ENCODE measurements at regions not wholly inside any gene's neighbourhood (a gene's known extent, or its start where the extent isn't known, plus 50 kb on each side); places are given as distances from the start of the nearest gene placed in this dataset.
"Not testable (repeated sequence)": the region's sequence is repeated elsewhere in the genome, so short reads cannot be mapped to it uniquely, and the experiment has no call there.

DNA sequence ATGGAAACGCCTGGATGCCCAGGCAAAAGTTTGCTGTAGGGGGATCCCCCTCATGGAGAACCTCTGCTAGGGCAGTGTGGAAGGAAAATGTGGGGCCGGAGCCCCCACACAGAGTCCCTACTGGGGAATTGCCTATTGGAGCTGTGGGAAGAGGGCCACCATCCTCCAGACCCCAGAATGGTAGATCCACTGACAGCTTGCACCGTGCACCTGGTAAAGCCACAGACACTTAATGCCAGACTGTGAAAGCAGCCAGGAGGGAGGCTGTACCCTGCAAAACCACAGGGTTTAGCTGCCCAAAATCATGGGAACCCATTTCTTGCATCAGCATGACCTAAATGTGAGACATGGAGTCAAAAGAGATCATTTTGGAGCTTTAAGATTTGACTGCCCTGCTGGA is 302.0 kb upstream of the ST8SIA4 start:
- H3K27me3 ChIP-seq (ENCODE audit: insufficient read depth, poor library complexity, severe bottlenecking); DNase-seq (ENCODE audit: low read depth in 1 of 2, low spot score in 1 of 2); H3K4me3 ChIP-seq (replicated peaks; ENCODE audit: insufficient read depth, low read length); H3K27ac ChIP-seq (replicated peaks): not testable (repeated sequence)

GRCh38 chr5:101180365-101180764 is 277.3 kb upstream of the ST8SIA4 start:
- not testable (repeated sequence) for DNase-seq (ENCODE audit: low read depth in 1 of 2, low spot score in 1 of 2); H3K4me3 ChIP-seq (replicated peaks; ENCODE audit: insufficient read depth, low read length); H3K27ac ChIP-seq (replicated peaks); H3K27me3 ChIP-seq (ENCODE audit: insufficient read depth, poor library complexity, severe bottlenecking)

- Histone ChIP-seq H3K27me3 (ENCODE audit: insufficient read depth, poor library complexity, severe bottlenecking) (no peaks in the 10 kb centered on the region), H3K27ac (replicated peaks) (no peak overlapping the region), H3K4me3 (replicated peaks; ENCODE audit: insufficient read depth, low read length) (no peak overlapping the region)
- TF ChIP-seq, protein P1, sequence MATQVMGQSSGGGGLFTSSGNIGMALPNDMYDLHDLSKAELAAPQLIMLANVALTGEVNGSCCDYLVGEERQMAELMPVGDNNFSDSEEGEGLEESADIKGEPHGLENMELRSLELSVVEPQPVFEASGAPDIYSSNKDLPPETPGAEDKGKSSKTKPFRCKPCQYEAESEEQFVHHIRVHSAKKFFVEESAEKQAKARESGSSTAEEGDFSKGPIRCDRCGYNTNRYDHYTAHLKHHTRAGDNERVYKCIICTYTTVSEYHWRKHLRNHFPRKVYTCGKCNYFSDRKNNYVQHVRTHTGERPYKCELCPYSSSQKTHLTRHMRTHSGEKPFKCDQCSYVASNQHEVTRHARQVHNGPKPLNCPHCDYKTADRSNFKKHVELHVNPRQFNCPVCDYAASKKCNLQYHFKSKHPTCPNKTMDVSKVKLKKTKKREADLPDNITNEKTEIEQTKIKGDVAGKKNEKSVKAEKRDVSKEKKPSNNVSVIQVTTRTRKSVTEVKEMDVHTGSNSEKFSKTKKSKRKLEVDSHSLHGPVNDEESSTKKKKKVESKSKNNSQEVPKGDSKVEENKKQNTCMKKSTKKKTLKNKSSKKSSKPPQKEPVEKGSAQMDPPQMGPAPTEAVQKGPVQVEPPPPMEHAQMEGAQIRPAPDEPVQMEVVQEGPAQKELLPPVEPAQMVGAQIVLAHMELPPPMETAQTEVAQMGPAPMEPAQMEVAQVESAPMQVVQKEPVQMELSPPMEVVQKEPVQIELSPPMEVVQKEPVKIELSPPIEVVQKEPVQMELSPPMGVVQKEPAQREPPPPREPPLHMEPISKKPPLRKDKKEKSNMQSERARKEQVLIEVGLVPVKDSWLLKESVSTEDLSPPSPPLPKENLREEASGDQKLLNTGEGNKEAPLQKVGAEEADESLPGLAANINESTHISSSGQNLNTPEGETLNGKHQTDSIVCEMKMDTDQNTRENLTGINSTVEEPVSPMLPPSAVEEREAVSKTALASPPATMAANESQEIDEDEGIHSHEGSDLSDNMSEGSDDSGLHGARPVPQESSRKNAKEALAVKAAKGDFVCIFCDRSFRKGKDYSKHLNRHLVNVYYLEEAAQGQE (IDR thresholded peaks at IDR 0.05; ENCODE audit: insufficient replicate concordance, low read depth), result no peak
- TF ChIP-seq POLR2AphosphoS5 (IDR thresholded peaks at IDR 0.05; ENCODE audit: low read depth), result no peak
- no peak for TF ChIP-seq GABPA (IDR thresholded peaks at IDR 0.05; ENCODE audit: low read depth)
- DNase-seq (ENCODE audit: low read depth in 1 of 2, low spot score in 1 of 2), result no peak
These were observed 273.5 kb upstream of the ST8SIA4 start for GRCh38 chr5:101176605-101177004.

DNA sequence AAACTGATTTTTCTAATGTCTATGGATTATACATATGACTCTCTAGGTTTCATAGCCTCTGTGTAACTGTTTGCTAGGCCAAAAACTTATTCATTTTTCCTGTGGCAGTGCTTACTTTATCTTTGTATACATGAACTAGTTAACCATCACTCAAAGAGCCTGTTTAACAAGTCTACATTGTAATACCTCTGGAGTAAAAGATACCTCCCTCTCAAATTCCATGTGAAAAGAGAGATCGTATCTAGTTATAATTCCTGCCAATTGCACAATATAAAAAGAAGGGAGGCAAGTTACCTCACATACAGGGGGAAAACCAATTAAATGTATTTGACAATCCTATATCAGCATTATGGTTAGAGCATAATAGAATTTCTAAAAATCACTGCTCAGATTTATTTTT is 271.9 kb upstream of the ST8SIA4 start:
- H3K27me3 ChIP-seq (ENCODE audit: insufficient read depth, poor library complexity, severe bottlenecking), result no peaks in the 10 kb centered on the region
- H3K27ac ChIP-seq (replicated peaks), result no peak overlapping the region
- TF ChIP-seq GABPA (IDR thresholded peaks at IDR 0.05; ENCODE audit: low read depth), result no peak
- TF ChIP-seq POLR2AphosphoS5 (IDR thresholded peaks at IDR 0.05; ENCODE audit: low read depth), result no peak
- no peak for TF ChIP-seq SPI1 (IDR thresholded peaks at IDR 0.05; ENCODE audit: borderline replicate concordance, low read depth)
- TF ChIP-seq, protein P2, sequence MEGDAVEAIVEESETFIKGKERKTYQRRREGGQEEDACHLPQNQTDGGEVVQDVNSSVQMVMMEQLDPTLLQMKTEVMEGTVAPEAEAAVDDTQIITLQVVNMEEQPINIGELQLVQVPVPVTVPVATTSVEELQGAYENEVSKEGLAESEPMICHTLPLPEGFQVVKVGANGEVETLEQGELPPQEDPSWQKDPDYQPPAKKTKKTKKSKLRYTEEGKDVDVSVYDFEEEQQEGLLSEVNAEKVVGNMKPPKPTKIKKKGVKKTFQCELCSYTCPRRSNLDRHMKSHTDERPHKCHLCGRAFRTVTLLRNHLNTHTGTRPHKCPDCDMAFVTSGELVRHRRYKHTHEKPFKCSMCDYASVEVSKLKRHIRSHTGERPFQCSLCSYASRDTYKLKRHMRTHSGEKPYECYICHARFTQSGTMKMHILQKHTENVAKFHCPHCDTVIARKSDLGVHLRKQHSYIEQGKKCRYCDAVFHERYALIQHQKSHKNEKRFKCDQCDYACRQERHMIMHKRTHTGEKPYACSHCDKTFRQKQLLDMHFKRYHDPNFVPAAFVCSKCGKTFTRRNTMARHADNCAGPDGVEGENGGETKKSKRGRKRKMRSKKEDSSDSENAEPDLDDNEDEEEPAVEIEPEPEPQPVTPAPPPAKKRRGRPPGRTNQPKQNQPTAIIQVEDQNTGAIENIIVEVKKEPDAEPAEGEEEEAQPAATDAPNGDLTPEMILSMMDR (IDR thresholded peaks at IDR 0.05; ENCODE audit: insufficient read depth, low read length), result no peak
- TF ChIP-seq, protein P1 (IDR thresholded peaks at IDR 0.05; ENCODE audit: insufficient replicate concordance, low read depth), result no peak
- no peak overlapping the region for H3K4me3 ChIP-seq (replicated peaks; ENCODE audit: insufficient read depth, low read length)
- DNase-seq (ENCODE audit: low read depth in 1 of 2, low spot score in 1 of 2), result no peak

- Histone ChIP-seq H3K27ac (replicated peaks) (no peak overlapping the region), H3K4me3 (replicated peaks; ENCODE audit: insufficient read depth, low read length) (no peak overlapping the region), H3K27me3 (ENCODE audit: insufficient read depth, poor library complexity, severe bottlenecking) (no peaks in the 10 kb centered on the region)
- TF ChIP-seq GABPA (IDR thresholded peaks at IDR 0.05; ENCODE audit: low read depth), result no peak
- no peak for TF ChIP-seq SPI1 (IDR thresholded peaks at IDR 0.05; ENCODE audit: borderline replicate concordance, low read depth)
- TF ChIP-seq, protein P2 (IDR thresholded peaks at IDR 0.05; ENCODE audit: insufficient read depth, low read length), result no peak
- TF ChIP-seq, protein P1 (IDR thresholded peaks at IDR 0.05; ENCODE audit: insufficient replicate concordance, low read depth), result no peak
- no peak for TF ChIP-seq POLR2AphosphoS5 (IDR thresholded peaks at IDR 0.05; ENCODE audit: low read depth)
- DNase-seq (ENCODE audit: low read depth in 1 of 2, low spot score in 1 of 2), result no peak
These were observed 260.0 kb upstream of the ST8SIA4 start for GRCh38 chr5:101163088-101163487.
